ENCODE measurements at regions not wholly inside any gene's neighbourhood (a gene's known extent, or its start where the extent isn't known, plus 50 kb on each side); places are given as distances from the start of the nearest gene placed in this dataset.

- DNase-seq: no peak
- TF ChIP-seq CTCF (IDR thresholded peaks at IDR 0.05): no peak
- H3K27ac ChIP-seq: no peak overlapping the region
- intact Hi-C loops (cut with DNase I): no loop called here
- no peak for ATAC-seq
- H3K4me3 ChIP-seq: no peak overlapping the region
- no peaks in the 10 kb centered on the region for H3K4me1 ChIP-seq
- H3K27me3 ChIP-seq: no peaks in the 10 kb centered on the region
- 40 to 43% methylated on average over 3 of the region's 3 CpGs for WGBS, 2 donors
- H3K36me3 ChIP-seq: no peaks in the 10 kb centered on the region
- H3K9me3 ChIP-seq: peaks cover 0 to 7% (median 0%) of the 10 kb centered on the region in 11 donors
These were observed 262.5 kb downstream of the ELAVL2 start for GRCh38 chr9:23563517-23563916.

- intact Hi-C loops (cut with DNase I): no loop called here
- H3K27ac ChIP-seq: no peak overlapping the region
- no peaks in the 10 kb centered on the region for H3K36me3 ChIP-seq
- H3K27me3 ChIP-seq: no peaks in the 10 kb centered on the region
- ATAC-seq: no peak
- no peaks in the 10 kb centered on the region for H3K9me3 ChIP-seq
- no peak for TF ChIP-seq CTCF (IDR thresholded peaks at IDR 0.05)
- no peak overlapping the region for H3K4me3 ChIP-seq
- H3K4me1 ChIP-seq: peaks cover 0 to 10% (median 0%) of the 10 kb centered on the region in 9 donors
- DNase-seq: no peak
- WGBS, 2 donors: 62 to 66% methylated on average over 5 of the region's 5 CpGs
These were observed 258.4 kb downstream of the ELAVL2 start for GRCh38 chr9:23567516-23568165.

GRCh38 chr9:23571414-23572104, 254.5 kb downstream of the ELAVL2 start:
- WGBS, 2 donors: 59 to 75% methylated on average over 2 of the region's 2 CpGs
- H3K27ac ChIP-seq: no peak overlapping the region
- intact Hi-C loops (cut with DNase I): no loop called here

GRCh38 chr9:23573800-23574199, 252.2 kb downstream of the ELAVL2 start:
- Histone ChIP-seq H3K27ac (peak overlapping the region in 2 of 10 donors; percentile 0 to 52), H3K4me1 (peaks cover 0 to 22% (median 0%) of the 10 kb centered on the region in 9 donors), H3K27me3 (no peaks in the 10 kb centered on the region), H3K4me3 (no peak overlapping the region), H3K9me3 (no peaks in the 10 kb centered on the region), H3K36me3 (no peaks in the 10 kb centered on the region)
- peak in 4 of 8 donors; percentile 22 to 65 (median 49) for ATAC-seq
- TF ChIP-seq CTCF (IDR thresholded peaks at IDR 0.05): no peak
- DNase-seq: no peak
- intact Hi-C loops (cut with DNase I): no loop called here

More at GRCh38 chr9:23571414-23572104, 254.5 kb downstream of the ELAVL2 start:
- no peaks in the 10 kb centered on the region for H3K27me3 ChIP-seq
- no peak overlapping the region for H3K4me3 ChIP-seq
- no peak for TF ChIP-seq CTCF (IDR thresholded peaks at IDR 0.05)
- ATAC-seq: peak in 3 of 8 donors; percentile 28 to 62 (median 57)
- peaks cover 0 to 22% (median 0%) of the 10 kb centered on the region in 9 donors for H3K4me1 ChIP-seq
- H3K36me3 ChIP-seq: no peaks in the 10 kb centered on the region
- no peaks in the 10 kb centered on the region for H3K9me3 ChIP-seq
- no peak for DNase-seq

Measured in heart right ventricle (tissue), 16 donors.